NCI-H345 (cell line): ENCODE measurements at regions not wholly inside any gene's neighbourhood (a gene's known extent, or its start where the extent isn't known, plus 50 kb on each side); places are given as distances from the start of the nearest gene placed in this dataset.
"Not testable (repeated sequence)": the region's sequence is repeated elsewhere in the genome, so short reads cannot be mapped to it uniquely, and the experiment has no call there.

Source experiments
- DNase-seq: peaks from one replicate; lab custom pipeline; 2025; lab: John Stamatoyannopoulos, UW

DNA sequence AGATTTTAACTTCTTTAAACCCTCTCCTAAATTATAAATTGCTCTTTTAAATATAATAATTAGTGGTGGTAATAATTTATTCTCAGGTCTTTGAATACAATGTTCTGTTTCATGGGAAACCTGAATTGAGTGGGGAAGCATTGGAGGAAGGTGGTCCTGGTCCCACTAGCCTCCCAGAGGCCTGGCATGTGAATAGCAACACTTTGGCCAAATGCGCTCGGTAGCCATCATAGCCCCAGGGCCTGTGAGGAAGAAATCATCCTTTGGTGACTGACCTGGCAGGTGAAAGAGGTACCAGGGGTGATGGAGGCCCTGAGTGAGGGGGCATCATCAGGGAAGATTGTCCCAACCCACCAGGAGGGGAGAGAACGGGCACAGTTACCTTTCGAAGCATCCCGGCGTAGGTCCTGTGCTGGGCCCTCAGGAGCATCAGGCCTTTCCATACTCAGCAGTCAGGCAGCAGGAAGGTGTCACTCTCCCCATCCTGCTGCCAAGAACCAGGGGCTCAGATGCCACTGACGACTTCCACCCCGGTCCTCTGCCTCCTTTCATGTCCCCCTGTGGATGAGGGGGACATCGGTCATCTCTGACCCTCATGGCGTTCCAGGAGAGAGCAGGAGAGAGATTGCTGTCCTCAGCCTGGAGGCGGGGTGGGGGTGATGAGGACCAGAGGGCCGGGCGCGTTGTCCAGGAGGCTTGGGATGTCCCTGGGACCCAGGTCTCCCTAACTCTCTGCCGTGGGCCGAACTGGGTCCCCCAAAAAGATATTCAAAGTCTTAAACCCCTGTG is 78.6 kb upstream of the HPCAL1 start:
- DNase-seq, result no peak

DNA sequence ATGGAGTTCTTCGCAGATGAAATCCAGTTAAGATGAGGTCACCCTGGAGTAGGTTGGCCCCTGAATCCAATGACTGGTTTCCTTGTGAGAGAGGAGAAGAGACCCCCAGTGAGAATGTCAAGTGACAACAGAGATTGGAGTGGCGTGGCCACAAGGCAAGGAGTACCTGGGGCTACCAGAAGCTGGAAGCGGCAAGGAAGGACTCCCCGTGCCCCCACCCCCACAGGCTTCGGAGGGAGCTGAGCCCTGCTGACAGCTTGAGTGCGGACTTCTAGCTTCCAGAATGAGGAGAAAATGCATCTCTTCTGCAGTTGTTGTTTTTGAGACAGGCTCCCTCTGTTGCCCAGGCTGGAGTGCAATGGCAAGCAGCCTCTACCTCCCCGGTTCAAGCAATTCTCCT is 78.0 kb upstream of the HPCAL1 start:
- DNase-seq, result no peak

DNA sequence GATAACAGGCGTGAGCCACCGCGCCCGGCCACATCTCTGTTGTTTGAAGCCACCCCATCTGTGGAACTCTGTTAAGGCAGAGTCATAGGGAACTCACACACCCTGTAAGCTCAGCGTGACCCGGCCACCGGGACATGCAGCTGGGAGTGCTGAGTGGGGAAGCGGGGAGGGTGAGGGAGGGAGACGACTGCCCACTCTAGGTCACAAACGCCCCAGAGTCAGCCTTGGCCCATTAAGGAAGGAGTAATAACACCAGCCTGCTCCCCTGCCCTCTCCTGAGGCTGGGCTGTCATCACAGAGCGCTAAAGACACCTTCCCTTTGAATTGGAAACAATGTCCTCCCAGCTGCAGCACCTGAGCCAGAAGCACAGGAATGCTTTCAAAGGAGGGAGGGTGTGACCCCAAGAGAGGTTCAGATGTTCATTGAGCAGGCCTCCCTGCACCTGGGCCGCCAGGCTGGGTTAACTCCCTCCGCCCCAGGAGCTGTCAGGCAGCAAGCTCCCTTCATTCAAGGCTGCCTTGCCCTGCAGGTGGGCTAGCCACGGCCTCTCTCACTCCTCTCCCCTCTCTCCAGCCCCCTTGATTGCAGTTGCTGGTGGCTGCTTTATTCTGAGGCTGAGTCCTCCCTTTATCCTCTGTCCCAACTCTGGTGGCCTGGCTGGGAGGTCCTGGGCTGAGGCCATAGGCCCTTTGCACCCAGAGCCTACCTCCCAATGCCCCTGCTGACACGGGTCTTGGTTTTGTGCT is 77.2 kb upstream of the HPCAL1 start:
- no peak for DNase-seq

DNA sequence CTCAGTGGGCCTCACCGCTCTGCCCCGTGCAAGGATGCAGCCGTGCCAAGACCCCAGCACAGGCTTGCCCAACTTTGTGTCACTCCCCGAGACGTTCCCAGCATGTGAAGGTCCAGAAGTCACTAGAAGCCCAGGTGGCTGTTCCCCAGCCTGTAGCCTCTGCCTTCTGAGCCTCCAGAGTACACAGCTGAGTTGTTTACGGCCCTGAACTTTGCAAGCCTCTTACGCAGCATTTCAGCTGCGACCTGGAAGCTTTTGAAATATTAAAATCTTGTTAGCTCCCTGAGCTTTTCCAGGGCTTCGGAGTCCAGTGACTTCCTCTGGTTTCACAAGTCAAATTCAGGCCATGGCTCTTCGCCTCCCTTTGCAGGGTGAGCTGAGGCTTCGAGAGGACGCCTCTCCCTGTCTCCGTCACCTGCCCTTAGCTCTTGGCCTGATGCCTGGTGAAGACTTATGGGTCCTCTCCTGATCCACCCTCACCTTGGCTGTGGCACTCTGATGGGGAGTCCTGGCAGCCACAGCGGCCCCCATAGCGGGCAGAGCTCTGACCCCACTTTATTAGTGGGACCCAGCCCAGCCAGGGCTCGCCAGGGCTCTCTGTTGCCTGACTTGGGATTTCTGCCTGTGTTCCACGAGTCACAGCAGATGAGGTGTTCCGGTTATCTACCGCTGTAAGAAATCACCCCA is 76.5 kb upstream of the HPCAL1 start:
- no peak for DNase-seq

DNA sequence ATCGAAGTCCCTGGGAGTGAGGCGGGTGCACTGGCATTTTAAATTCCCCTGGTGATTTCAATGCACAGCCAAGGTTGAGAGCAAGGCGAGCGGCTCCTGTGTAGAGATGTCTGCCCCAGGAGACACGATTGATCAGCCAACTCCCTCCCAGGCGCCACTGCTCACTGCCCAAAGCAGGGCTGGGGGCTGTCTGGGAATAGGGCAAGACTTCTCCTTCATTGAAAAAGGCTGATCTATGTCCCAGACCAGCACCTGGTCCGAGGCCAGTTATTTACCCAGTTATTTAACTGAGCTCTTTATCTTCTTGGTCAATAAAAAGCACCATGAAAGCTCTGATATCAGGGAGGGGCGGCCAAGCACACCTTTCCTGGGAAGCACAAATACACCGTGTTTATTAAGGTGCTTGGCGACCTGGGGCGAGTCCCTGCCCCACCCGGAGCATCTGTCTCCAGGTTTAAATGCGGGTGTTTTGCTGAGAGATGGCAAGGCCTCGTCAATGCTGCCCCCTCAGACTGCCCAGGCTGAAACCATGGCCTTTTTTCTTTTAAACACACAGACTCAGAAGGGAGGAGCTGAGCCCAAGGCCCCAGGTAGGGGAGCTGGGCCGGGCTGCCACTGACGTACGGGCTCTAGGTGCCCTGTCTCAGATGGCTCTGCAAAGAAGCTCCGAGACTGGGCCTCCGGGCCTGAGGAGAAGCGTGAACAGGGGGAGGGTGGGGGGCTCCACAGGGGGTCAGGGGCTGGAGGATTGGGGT is 73.9 kb upstream of the HPCAL1 start:
- peak; percentile 51 for DNase-seq

DNA sequence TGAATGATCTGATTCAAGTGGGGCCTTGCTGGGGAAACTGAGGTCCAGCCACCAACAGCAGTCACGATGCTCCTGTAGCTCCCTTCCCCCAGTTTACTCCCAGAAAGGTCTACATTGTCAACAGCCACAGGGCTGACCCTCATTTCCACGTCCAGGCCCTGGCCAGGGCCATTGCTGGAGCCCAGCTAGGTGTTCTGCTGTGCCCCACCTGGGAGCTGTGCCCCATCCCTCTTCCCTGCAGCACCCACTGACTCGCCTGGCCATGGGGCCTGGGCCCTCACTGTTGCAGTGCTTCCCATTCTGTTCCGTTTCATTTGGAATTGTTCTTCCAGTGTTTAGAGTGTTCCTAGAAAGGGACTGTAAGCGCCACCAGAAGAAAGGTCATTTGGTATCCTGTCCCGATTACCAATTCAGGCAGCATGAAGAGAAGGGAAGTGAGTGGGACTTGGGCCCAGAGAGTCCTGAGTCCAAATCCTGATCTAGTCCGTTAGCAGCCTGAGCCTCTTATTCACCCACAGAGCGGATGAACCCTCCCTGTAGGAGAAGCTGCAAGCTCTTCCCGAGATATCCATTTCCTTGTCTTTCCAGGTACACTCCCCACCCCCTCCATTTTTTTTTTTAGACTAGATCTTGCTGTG is 73.1 kb upstream of the HPCAL1 start:
- DNase-seq, result no peak

DNA sequence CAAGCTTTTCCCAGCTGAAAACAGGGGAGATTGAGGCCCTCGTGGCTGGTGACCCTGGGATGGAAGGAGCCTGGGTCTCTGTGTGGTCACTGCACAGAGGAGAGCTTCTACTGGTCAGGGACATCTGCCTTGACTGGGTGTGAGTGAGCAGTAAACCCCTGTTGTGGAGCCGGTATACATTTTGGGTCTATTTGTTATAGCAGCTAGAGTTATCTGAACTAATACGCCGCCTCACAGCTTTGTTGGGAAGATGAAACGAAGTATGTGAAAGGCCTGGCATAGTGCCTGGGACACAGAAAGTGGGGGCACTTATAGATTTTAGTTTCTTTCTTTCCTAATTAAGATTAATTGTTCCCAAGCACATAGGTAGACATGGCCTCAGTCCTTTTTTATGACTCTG is 72.2 kb upstream of the HPCAL1 start:
- no peak for DNase-seq

DNA sequence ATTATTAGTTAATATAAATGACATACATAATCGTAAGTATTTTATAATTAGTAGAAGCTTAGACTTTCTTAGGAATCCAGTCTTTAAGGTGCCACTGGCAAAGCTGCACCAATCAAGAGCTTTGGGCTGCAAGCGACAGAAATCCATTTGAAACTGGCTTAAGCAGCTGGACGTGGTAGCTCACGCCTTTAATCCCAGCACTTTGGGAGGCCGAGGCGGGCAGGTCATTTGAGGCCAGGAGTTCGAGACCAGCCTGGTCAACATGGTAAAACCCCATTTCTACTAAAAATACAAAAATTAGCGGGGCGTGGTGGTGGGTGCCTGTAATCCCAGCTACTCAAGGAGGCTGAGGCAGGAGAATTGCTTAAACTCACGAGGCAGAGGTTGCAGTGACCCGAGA is 71.8 kb upstream of the HPCAL1 start:
- DNase-seq, result not testable (repeated sequence)

DNA sequence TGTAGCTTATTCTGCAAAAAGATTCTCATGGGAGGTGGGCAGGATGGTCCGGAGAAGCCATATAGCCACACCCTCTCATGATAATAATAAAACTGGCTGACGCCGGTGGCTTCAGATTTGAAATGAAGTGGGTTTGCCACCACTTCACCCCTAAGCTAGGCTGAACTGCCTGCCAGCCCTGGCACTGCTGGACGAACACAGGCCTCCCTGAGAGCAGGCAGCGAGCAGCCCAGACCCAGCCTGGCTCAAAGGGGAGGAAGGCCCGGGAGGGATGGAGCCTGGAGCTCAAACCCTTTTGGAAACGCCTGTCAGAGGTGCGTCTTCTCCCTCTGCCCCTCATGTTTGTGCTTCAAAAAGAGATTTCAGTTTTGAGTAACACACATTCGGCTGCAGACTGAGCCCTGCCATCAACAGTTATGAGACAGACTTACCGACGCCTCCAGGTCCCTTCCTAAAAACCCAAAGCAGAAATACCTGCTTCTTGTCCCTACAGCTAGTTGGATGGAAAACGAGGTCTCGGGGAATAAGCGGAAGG is 71.1 kb upstream of the HPCAL1 start:
- no peak for DNase-seq

DNA sequence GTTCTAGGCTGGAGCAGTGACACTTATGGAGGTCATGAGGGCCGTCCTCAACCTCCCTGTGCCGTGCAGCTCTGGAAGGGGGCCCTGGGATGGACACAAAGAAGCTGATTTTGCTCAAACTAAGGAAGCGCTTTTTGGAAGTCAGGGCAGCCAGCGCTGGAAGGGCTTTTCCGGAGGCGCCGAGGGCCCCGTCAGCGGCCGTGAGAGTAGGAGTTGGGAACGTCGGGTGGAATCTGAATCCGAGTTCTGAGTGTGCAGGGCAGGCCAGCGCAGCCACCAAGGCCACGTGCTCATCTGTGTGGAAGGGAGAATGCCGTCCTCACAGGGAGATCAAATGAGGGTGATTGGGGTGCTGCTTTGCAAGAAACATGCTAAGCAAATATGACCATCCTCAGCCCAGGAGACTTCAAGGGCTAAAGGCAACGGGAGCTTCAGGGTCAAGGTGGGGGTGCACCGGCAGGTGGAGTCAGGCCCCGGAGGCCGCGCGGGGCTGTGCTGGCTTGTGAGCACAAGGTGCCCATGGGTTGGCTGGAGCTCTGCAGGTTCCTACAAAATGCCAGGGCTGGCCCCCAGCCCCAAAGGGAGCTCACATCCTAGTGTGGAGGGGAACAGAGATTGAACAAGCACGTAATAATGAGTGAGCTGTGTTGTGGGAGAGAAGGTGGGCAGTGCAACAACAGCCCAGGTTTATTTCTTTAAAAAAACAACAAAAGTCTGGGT is 70.4 kb upstream of the HPCAL1 start:
- DNase-seq, result no peak

DNA sequence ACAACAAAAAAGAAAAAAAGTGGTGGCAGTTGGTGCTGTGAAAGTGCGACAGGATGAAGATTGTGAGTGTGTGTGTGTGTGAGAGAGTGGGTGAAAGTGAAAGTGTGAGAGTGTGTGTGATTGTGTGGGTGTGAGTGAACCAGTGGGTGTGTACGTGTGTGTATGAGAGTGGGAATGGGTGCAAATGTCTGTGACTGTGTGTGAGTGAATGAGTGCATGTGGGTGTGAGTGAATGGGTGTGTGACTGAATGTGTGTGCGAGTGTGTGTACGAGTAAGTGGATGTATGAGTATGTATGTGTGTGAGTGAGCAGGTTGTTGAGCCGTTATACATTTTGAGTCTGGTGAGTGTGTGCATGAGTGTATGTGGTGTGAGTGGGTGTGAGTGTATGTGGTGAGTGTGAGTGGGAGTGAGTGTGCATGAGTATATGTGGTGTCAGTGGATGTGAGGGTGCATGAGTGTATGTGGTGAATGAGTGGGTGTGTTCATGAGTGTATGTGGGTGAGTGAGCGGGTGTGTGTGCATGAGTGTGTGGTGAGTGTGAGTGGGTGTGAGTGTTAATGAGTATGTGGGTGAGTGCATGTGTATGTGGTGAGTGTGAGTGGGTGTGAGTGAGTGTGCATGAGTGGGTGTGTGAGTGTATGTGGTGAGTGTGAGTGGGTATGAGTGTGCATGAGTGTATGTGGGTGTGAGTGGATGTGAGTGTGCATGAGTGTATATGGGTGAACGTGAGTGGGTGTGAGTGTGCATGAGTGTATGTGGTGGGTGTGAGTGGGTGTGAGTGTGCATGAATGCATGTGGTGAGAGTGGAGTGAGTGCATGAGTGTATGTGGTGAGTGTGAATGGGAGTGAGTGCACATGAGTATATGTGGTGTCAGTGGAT is 69.3 kb upstream of the HPCAL1 start:
- DNase-seq, result no peak

DNA sequence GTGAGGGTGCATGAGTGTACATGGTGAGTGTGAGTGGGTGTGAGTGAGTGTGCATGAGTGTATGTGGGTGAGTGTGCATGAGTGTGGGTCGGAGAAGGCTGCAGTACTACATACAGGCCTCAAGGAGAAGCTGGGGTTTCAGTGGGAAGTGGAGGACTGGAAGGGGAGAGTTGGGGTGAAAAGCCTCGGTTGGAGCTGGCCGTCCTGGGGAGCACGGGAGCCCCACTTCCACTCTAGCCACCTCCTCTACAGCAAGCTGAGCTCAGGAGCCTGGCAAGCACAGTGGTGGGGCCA is 68.7 kb upstream of the HPCAL1 start:
- DNase-seq, result no peak

DNA sequence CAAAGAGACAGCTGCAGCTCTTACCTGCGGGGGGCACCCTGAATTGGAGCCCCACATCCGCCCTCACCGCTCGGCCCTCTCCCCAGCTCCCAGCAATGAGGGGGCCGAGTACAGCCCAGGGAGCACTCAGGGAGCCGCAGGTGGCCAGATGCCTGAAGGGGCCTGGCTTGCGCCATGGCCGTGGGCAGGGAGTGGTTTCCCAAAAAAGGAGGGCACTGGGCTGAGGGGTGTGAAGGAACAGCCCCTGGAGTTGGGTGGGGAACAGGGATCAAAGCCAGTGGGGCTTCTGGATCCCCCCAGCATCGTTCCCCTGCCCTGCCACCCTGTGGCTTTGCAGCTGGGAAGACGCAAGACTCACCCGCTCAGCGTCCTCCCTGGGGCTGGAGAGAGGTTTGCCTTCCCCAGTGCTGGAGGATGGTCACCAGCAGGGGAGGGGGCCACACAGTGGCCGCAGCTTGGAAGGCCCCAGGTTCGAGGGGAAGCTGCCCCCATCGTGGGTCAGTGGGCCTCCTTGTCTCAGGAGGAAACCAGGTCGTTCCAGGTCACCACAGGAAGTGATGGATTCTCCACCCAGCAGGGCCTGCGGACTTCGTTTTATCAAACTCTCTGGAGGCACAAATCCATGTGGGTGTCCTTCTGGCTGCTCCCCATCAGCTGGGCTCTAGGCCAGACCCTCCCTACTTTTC is 68.2 kb upstream of the HPCAL1 start:
- no peak for DNase-seq

DNA sequence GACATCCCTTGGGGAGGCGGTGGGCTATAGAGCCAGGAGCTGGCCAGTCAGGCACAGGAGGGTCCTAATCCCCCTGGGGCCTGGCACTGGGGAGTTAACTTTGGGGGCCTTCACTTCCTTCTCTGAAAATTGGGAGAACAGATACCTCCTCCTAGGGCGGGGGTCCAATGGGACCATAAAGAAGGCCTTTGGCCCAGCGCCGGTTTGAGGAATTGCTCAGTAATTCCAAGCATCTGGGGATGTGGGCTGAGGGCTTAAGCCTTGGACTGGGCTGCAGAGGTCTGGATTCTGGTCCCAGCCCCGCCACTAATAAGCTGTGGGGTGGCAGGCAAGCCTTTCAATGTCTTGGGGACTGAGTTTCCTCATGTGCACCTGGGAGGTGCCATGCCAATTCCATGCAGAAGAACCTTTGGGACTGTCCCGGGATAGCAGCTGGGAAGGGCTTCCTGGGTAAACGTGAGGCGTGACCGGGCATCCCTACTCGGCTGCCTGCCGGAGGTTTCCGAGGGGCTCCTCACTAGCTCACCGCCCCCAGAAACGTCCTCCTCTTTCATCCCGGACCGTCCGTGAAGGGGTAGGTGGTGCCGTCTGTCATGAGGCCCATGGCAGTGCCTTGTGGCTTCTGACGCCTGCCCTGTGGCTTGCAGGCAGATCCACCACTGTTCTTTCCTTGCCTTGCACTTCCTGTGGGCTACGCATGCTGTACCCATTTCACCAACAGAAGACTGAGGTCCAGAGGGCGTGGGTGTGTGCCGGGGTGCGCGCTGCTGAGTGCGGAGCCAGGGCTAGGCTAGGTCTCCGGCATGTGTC is 67.4 kb upstream of the HPCAL1 start:
- DNase-seq, result no peak

DNA sequence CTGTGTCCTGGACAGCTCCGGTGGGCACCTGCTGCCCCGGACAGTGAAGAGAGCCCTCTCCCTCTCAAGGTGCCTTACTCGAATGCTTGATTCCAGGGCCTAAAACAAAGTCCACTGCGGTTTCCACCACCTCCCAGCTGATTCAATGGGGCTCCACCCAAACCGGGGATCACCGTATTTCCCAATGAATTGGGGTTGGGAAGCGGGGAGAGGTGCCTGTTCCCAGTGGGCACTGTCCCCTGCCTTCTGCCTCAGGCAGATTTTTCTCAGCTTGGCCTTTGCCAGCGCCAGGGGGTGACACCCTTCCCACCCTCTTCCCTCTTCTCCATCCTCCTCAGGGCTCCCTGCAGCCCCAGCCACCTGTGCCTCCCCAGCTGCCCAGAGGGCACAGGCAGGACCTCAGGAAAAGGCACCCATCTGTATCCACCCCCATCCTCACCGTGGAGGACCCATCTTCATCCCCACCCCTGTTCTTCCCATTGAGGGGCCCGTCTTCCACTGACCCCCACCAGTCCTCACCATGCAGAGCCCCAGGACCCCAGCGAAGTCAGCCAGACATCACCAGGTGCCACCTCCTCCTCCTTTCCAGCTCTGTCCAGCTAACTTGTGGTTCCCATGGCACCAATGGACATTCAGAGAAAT is 66.7 kb upstream of the HPCAL1 start:
- no peak for DNase-seq

DNA sequence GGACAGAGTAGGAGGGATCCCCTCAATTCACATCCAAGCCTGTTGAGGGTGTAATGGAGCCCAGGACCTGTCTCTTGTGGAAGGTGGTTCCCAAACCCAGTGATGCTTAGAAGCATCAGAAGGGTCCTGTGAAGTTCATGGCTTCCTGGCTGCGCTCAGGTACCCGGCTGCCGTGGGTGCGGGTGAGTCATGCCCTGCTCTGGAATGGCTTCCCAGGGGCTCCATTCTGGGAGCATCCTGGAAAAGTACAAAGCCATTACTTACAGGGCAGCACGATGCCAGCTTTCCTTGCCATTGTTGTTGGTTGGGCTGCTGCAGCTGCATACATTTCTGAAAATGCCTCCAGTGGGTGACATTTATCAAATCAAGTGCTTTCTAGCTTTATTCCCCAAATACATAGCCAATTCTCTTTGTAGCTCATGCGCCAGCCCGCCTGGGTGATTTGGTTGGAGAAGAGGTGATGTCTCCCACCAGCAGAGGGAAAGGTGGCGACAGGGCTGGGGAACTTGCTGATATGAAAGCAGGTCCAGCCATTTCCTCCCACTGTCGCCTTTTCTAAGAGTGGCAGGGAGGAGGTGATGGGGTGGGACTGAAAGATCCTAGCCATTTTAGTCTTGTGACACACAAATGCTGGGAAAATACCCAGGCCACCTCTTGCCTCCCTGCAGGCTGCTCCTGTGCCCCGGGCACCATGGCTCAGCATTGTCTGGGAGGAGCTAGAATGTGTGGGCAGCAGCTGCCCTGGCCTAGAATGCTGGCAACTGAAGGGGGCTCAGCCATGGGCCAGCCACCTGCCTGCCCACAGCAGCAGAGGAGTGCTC is 65.9 kb upstream of the HPCAL1 start:
- DNase-seq, result no peak
